ENCODE measurements at regions not wholly inside any gene's neighbourhood (a gene's known extent, or its start where the extent isn't known, plus 50 kb on each side); places are given as distances from the start of the nearest gene placed in this dataset.

DNA sequence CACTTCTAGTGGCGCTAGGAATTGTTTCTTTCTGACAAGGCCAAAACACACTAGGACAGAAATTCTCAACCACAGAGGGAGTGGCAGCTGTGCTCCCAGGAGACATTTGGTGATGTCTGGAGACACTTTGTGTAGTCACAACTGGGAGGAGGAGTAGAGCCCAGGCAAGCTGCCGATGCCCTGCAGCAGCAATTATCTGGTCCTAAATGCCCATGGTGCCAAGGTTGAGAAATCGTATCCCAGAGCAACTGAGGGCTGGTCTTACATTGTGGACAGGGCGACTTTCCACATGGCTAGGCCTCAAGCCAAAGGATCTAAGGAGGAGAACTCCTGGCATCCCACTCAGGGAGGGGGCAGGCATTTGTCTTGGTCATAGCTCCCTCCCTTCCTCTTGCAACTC, 259.9 kb downstream of the GADD45G start:
- no peak for TF ChIP-seq CTCF (conservative IDR thresholded peaks at IDR 0.05; ENCODE audit: low read depth in 2 of 2)
- TF ChIP-seq POLR2AphosphoS5 (IDR thresholded peaks at IDR 0.05; ENCODE audit: low read depth), result no peak
- TF ChIP-seq REST (IDR thresholded peaks at IDR 0.05; ENCODE audit: unreplicated experiment), result no peak
- no peak for TF ChIP-seq EZH2 (IDR thresholded peaks at IDR 0.05; ENCODE audit: low read depth, unreplicated experiment)
- no peak for TF ChIP-seq JUNB (IDR thresholded peaks at IDR 0.05; ENCODE audit: unreplicated experiment)
- TF ChIP-seq ZNF331 (CRISPR knock-in tag; IDR thresholded peaks at IDR 0.05; ENCODE audit: low read depth), result no peak
- TF ChIP-seq EZH2phosphoT487 (IDR thresholded peaks at IDR 0.05; ENCODE audit: unreplicated experiment), result no peak

All from GM23338 (cell line).